ENCODE measurements at regions not wholly inside any gene's neighbourhood (a gene's known extent, or its start where the extent isn't known, plus 50 kb on each side); places are given as distances from the start of the nearest gene placed in this dataset.
A peak's percentile ranks its signal among the peaks of the same experiment; 100 is the strongest.
"Not testable (repeated sequence)": the region's sequence is repeated elsewhere in the genome, so short reads cannot be mapped to it uniquely, and the experiment has no call there.

DNA sequence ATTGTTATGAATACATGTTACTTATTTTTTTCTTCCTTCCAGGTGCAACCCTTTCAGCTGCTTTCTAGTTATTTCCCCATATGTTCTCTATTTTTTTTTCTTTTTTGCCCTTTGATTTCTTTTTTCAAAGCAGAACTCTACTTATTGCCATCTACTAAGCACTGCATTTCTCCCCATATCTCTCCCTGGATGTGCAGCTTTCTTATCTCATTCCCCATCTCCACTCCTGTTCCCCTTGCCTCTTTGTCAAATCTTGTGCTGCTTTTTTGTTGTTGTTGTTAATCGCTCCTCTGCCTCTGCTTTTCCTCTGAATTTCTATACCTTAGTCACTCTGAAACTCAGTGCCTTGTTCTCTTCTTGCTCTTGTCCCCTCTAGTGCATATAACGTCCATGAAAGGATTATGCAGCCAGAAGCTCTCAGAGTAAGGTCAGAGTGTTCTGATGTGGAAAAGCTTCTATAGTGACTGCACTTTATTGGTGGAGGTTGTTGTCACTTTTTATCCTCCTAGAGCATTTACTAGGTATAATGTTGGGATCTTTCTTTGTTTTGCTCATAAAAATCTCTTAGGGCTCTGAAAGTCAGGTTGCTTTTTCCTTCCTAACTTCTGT, 51.1 kb upstream of the JADE1 start:
- DNase-seq: no peak

DNA sequence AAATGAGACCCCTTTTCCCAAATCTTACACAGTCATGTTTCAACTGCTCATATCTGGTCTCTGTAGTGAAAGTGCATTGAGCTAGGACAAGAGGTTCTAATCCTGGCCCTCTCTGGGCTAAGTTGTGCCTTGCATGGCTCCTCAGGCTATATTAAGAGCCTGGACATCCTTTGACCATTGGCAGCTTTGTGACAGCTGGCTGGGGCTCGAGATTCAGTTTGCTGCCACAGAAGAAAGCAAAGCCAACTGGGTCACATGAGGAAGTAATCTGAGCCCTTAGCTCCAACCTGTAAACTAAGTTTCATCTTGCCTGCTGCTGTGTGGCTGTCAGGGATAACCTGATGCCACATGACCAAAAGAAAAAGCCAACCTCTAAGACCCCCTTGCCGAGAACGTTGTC, 51.8 kb upstream of the JADE1 start:
- peak; percentile 58 for DNase-seq

DNA sequence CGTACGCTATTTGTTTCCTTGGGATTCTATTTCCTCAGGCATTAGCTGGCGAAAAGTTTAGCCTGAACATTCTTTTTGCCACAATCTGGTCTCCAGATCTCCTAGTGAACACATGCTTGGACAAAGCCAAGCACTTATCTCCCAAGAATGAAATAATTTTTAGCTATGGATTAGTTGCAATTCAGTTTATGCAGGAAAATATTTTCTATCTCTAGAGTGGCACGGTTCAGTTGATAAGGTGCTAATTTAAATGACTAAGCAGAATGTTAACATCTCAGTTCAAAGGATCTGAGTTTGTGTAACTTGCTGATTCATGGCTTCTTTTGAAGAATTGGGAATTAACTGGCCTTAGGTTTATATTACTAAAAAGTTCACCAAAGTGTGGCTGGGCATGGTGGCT, 58.1 kb upstream of the JADE1 start:
- no peak for DNase-seq

DNA sequence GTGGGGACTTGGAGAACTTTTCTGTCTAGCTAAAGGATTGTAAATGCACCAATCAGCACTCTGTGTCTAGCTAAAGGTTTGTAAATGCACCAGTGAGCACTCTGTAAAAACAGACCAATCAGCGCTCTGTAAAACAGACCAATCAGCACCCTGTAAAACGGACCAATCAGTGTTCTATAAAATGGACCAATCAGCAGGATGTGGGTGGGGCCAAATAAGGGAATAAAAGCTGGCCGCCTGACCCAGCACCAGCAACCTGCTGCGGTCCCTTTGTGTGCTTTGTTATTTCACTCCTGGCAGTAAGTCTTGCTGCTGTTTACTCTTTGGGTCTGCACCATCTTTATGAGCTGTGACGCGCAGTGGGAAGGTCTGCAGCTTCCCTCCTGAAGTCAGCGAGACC, 67.8 kb upstream of the JADE1 start:
- DNase-seq: not testable (repeated sequence)

DNA sequence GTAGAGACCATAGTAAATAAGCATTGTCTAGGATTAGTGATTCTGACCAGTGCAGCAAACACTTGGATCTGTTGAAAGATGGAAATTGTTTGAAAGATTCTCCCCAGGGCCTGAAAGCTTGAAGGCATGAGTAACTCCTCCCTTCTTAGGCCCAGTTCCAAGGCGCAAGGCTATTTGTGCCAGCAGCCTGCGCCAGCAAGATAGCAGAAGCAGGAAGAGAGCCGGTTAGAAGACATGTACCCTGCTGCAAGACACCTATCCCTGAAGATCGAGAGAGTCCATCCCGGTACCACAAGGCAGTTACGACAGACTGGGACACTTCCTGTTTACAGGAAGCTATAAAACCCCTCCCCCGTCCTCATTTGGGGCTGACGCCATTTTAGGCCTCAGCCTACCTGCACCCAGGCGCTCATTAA, 72.4 kb upstream of the JADE1 start:
- DNase-seq: no peak

DNA sequence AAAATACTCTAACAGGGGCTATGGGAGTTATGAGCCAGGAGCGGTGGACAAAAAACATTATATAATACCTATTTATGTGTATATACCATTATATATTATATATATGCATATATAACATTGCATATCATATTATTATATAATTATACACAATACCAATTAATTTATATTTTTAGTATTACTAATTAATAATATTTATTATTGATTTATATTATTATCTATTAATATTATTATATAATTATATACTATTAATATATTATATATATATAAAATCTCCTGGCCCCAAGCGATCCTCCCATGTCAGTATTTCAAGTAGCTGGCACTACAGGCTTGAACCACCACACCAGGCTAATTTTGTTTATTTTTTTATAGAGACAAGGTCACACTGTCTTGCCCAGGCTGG, 73.8 kb upstream of the JADE1 start:
- no peak for DNase-seq

DNA sequence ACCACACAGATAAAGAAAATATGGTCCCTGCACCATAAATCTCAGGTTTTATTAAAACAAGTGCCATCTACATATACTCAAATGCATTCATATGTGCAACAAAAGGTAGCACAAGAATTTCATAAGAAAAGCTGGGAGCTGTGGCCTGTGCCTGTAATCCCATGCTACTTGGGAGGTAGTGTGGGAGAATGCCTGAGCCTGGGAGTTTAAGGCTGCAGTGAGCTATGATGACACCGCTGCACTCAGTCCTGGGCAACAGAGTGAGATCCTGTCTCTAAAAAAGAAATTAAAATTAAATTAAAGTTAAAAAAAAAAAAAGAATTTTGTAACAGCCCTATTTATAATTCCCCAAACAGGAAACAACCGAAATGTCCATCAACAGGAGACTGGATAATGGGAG, 81.3 kb upstream of the JADE1 start:
- DNase-seq: no peak

DNA sequence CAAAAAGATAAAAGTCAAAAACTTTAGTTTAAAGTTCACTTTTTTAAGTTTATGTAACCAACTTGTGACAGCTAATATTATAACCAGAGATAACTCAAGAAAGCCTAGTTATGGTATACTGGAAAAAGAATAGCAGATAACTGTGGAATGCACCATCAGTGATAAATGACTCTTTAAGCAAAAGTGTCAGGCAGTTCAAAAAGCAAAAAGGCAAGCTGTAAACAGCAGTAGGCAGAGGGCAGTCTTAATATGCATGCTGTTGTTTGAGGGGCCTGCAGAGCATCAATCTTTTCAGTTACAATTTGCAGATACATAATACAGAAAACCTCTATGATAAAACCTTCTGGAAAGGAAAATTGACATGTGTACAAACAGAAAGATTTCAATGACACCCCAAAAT, 81.8 kb upstream of the JADE1 start:
- DNase-seq: no peak

DNA sequence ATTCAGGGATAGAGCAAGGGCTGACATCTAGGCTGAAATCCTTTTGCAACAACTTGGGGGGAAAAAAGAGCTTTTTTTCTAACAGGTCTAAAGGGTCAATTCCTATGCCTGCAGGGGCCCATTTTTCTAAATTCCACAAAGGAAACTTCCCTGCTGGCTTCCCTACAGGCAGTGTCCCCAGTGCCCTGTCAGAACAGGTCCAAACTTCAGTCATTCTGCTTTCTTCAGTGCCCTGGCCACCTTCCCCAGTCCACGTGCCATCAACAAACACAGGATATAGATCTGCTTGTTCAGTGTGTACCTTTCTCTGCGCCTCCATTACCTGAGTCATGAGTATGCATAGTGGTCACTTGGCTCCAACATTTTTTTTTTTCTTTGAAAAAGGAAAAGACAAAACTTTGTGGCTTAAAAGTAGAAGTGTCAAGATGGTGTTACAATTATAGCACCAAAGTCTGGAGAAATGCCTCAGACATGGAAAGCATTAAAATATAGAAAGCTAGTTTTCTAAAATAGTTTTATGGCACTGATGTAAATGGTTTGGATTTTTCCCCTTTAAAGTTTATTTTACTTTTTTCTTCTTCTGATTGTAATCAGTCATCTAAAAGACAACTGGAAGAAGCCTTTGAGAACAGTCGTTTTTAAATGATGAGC, 84.0 kb upstream of the JADE1 start:
- DNase-seq: peak; percentile 36

DNA sequence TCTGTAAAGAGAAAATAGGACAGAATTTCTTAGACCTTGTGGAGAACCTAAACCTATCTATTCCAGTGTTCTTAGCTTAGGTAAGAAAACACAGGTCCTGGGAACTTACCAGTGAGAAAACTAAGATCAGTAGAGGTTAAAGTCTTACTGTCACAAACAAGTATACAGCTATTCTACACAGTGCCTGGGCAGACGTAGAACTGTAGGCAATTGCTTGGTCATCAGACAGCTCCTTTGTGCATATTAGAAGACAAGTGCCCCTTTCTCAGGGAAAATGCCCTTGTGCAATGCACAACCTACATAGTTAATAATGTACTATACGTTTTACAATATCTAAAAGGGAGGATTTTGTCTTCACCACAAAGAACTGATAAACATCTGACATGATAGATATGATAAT, 86.6 kb upstream of the JADE1 start:
- DNase-seq: no peak

DNA sequence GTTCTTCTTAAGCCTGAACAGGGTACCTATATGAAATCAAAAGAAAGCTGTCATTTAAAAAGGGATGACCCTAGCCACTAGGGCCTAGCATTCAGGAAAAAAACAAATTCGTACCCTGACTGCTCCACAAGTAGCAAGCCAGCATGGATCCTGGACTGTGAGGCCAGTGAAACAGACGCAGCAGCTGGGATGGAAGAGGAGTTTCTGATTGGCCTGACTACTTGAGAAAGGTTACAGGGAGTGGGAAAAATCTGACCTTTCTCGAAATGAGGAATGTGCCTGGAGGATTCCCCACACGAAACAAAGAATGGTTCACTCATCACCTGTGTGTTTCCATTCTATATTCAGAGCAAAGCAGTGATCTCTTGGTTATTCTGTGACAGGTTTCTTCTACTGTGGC, 87.6 kb upstream of the JADE1 start:
- DNase-seq: no peak

DNA sequence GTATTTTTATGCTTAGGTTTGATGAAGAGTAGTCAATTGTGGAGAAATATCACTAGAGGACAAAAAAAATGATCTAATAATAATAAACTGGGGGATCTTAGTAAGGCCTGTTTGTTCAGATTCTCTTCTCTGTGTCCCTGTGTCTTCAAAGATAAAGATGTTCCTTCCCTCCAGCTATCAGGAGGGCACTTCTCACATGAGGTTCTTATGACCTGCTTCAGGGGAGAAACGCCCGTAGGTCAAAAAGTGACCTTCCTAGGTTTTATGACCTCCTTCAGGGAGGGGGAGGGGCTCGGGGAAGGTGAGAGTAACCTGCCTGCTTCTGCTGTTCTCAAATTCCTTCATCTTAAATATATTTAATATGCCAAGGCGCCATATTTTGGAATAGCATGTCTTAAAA, 89.2 kb upstream of the JADE1 start:
- DNase-seq: no peak

DNA sequence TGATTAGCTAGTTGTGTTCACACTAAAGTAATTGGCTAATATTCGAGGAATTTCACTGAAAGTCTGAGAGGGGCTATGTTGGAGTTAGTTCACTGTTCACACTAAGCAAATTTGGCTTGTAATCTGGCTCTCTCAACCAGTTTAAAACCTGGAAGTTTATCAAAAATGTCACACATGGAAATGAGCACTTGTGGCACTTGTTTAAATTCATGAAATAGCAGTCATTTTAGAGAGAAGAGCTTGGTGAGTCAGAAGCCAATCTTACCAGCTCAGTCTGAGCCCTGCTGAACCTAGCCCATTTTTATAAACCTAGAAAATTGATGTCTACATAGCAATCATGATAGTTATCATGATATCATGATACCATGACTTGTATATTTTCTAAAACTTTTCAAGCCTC, 90.7 kb upstream of the JADE1 start:
- DNase-seq: no peak

DNA sequence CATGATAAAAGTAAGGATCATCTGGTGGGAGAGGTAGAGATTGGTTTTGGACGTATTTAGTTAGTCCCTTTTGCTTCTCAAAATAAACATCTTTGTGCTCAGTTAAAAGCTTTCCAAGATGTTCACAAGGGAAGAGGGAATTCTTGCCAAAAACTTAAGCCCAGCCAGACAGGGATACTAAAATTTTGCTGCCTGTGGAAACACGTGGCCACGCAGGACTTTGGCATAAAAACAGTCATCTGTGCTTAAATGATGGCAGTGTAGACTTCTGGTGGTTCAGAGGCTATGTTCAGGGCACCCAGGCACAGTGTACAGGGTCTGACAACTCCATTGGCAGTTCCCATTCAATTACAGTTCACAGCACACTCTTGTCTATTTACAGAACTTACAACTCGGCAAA, 93.2 kb upstream of the JADE1 start:
- DNase-seq: no peak

DNA sequence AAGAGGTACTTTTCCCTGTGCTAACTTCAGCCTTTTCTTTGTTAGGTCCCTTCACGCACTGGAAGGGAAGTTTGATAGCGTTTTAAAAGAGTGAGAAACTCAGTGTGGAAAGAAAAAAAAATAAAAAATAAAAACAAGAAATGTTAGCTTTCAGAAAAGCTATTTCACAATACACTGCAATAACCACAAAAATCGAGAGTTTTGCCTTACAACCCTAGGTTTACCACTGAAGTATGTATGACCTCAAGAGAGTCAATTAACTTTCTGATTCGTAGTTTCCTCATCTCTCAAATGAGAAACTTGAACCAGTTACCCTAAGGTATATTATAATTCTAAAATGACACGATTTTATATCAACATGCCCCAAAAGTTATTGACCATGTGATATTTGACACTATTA, 93.9 kb upstream of the JADE1 start:
- no peak for DNase-seq

DNA sequence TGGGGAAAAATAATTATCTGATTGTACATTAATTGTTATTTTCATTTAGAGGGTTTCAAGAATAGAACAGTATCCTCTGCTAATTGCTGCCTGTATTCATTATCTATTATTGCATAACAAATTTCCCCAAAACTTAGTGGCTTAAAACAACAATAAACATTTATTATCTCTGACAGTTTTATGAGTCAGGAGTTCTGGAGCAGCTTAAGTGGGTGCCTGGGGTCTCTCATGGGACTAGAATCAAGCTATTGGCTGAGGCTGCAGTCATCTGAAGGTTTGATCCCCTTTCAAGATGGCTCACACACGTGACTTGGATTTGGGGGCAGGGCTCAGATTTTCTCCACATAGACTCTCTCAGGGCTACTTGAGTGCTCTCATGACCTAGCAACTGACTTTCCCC, 98.1 kb upstream of the JADE1 start:
- no peak for DNase-seq

DNA sequence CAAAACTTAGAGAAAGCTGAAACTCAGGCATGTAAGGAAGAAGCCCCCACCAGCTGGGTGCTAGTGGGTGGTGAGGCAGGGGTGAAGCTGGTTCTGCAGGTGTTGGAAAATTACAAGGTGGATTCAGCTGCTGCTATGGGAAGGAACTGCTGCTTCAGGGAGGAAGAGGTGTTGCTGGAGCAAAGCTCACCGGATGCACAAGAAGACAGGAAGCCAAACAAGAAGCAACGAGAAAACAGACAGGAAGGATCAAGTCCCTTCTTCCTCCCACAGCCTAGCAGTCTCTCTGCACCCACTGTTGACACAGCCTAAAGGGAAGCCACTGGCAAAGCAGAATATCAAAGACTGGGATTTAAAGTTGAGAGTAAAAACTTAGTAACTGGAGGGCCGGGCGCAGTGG, 100.2 kb upstream of the JADE1 start:
- DNase-seq: no peak

DNA sequence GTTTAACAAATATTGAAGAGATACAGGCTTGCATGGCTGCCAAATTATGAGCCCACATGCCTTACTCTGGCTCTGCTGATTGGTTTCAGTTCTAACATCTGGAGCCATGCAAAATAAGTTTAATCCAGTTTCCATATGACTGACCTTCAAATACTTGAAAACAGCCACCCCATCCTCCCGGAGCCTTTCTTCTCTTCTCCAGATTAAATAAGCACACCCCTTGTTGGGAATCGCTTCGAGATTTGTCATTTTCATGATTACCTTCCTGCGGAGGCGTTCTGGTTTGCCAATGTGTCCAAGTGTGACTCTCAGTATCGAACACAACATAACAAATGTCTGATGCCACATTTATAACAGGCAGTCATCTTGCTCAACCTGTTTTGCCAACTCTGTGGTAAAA, 101.6 kb upstream of the JADE1 start:
- no peak for DNase-seq

DNA sequence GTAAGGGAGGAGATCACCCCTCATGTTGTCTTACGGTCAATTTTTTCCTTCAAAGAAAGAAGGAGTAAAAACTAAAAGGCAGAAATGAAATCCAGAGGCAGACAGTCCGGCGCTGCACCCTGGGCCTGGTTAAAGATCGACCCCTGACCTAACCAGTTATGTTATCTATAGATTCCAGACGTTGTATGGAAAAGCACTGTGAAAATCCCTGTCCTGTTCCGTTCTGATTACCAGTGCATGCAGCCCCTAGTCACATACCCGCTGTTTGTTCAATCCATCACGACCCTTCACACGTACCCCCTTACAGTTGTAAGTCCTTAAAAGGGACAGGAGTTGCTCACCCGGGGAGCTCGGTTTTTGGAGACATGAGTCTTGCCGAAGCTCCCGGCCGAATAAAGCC, 105.6 kb upstream of the JADE1 start:
- no peak for DNase-seq

DNA sequence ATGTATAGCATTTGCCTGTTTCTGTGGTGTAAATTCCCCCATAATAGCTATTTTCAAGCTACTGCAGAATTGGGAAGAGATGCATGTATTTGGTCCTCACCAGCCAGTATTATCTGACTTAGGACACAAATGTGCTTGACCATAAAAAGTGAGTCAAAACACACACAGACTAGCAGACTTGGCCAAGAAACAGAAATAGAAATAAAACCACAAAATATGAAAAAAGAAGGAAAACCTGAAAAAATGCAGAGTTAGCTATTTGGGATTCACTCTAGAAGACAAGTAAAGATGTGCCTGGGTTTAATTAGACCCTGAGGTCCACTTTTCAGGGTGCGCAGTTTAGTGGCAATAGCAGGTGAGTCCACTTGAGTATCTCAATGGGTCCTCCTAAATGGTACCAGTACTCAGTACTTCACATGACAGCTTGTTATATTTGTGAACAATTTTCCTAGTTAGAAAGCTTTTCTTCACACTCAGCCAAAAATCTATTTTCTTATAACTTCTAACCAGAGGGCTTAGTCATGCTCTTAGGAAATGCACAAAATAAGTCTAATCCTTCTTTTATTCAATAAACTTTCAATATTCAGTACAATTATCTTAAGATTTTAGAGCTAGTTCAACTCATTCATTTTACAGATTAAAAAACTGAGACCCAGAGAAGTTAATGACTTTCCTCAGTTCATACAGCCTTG, 108.7 kb upstream of the JADE1 start:
- no peak for DNase-seq

DNA sequence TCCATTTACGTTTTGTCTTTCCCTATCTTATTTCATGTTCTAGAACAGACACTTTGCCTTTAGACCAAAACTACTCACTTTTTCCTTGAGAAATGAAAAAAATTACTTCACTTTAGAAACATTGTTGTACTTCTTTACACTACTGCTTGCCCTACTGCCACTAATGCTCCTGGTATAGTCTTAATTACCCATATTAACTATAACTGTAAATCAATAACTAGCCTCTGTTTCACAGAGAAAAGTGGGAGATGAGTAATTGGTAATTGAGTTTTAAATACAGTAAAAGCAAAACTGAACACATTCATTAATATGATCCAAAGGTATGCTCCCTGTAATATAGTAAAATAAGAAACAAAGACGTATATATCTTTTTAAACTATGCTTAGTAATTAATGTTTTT, 111.1 kb upstream of the JADE1 start:
- DNase-seq: no peak

DNA sequence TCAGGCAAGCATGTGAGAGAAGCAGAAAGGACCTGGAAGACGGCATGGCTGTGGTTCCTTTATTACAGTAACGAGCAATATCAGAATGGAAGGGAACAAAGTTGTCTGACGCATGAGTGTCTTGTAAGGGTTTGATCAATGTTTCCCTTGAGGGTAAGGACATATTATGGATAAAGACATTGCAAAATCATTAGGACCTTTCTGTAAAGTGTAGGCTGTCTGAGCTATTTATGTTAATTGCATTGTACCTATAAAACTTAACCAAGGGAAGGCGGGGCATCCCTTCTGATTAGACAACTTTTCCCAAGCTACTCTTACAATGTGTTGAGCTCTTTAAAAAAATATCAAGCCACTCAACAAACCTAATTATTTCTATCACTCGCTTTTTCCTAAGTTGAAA, 112.2 kb upstream of the JADE1 start:
- DNase-seq: no peak

DNA sequence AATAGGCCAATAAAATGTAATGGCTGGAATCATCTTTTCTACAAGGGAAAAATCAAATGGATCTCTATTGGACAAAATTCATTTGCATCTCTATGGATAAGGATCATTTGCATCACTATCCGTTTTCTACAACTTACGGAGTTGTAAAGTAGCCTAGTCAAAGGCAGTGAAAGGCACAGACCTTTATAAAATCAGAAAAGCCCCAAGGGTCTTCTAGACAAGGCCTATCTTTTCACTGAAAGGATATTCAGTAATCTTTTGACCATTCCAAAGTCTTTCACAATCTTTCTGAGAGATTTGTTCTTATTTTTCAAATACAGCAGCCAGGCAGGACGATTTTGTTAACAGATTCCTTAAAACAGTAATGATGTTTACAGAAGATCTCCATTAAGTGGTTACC, 119.5 kb upstream of the JADE1 start:
- no peak for DNase-seq

DNA sequence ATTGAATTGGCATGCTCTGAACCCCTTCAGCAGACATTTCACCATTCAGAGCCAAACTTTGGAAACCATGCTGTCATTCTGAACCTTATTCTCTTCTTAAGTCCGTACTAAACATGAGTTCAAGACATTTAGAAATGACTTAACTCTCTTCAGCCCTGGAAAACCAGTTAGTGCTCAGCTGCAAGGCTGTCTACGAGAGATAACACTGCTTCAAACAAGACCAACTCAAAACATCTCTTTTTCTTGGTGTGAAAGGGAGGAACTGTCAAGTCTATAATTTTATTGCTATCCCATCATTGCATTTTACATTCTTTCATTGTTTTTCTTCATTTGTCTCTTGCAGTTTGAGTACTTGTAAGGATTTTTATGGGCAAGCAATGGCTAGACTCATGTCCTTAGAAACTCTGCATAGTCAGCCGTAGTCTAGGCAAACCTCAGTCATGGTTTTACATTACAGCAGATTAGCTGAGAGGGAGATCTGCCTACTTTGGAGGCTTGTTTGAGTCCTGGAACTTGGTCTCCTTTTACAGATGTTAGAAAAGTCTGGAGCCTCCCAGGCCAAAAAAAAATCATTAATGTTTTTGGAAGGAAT, 120.6 kb upstream of the JADE1 start:
- DNase-seq: no peak

Measured in DMS53 (cell line).